ENCODE measurements at regions not wholly inside any gene's neighbourhood (a gene's known extent, or its start where the extent isn't known, plus 50 kb on each side); places are given as distances from the start of the nearest gene placed in this dataset.

- Histone ChIP-seq H2BK12ac (ENCODE audit: insufficient read length, low read depth, low read length) (no peak overlapping the region), H3K4me1 (ENCODE audit: insufficient read depth, low read length) (no peaks in the 10 kb centered on the region), H3K9me3 (ENCODE audit: control insufficient read depth, low read depth, low read length) (no peaks in the 10 kb centered on the region), H3K79me2 (ENCODE audit: insufficient read depth, low read length) (0 out of 2 replicates have a peak, but pooled peaks cover 2% of the 10 kb centered on the region), H3K23me2 (ENCODE audit: insufficient read length, low read depth, low read length, poor library complexity, severe bottlenecking) (no peaks in the 10 kb centered on the region), H3K9ac (ENCODE audit: extremely low read depth, insufficient read length, low read length) (no peak overlapping the region), H3K4ac (ENCODE audit: low read depth, low read length) (no peak overlapping the region), H2AFZ (ENCODE audit: low read length) (no peak overlapping the region), H3K27me3 (ENCODE audit: insufficient read depth, low read length) (no peaks in the 10 kb centered on the region), H2AK5ac (ENCODE audit: insufficient read length, low read length) (no peak overlapping the region), H4K20me1 (ENCODE audit: control insufficient read depth, insufficient read depth, insufficient read length) (no peaks in the 10 kb centered on the region), H3K14ac (ENCODE audit: insufficient read depth, low read length) (no peak overlapping the region), H3T11ph (ENCODE audit: low read length) (no peak overlapping the region), H3K23ac (ENCODE audit: insufficient read length, low read depth, low read length) (no peak overlapping the region), H2BK15ac (ENCODE audit: low read depth, low read length) (no peak overlapping the region), H3K27ac (ENCODE audit: insufficient read length, low read depth, low read length) (no peak overlapping the region), H4K91ac (ENCODE audit: insufficient read length, low read depth, low read length) (no peak overlapping the region), H3K79me1 (ENCODE audit: insufficient read depth, low read depth, low read length, poor library complexity, severe bottlenecking) (no peaks in the 10 kb centered on the region), H4K8ac (replicated peaks; ENCODE audit: insufficient read length, low read depth, low read length) (no peak overlapping the region), H3K18ac (ENCODE audit: insufficient read length, low read depth, low read length) (no peak overlapping the region), H4K5ac (ENCODE audit: insufficient read length, low read depth, low read length) (no peak overlapping the region), H3K56ac (ENCODE audit: insufficient read length, low read depth, low read length) (no peak overlapping the region), H2BK120ac (ENCODE audit: low read depth, low read length, poor library complexity, severe bottlenecking) (no peak overlapping the region), H2BK20ac (ENCODE audit: low read depth, low read length, poor library complexity, severe bottlenecking) (no peak overlapping the region), H3K4me2 (ENCODE audit: insufficient read depth, insufficient read length, low read length) (no peak overlapping the region), H2BK5ac (ENCODE audit: insufficient read length, low read length) (no peak overlapping the region)
- Mint-ChIP-seq H3K36me3 (ENCODE audit: insufficient read depth in 1 of 3, low read depth in 3 of 3) (no peaks in the 10 kb centered on the region), H3K9me3 (no peaks in the 10 kb centered on the region), H3K4me1 (no peaks in the 10 kb centered on the region), H3K4me3 (no peak overlapping the region), H3K27me3 (ENCODE audit: low read depth) (no peaks in the 10 kb centered on the region; the same call in 1 of the 2 replicates), H3K27ac (no peak overlapping the region)
- DNase-seq = no peak
- WGBS (ENCODE audit: extremely low coverage, insufficient read length, low lambda C conversion rate) = no CpG with 5 or more reads among the region's 1 CpG
- no peak for TF ChIP-seq CTCF (conservative IDR thresholded peaks at IDR 0.05)
These were observed 146.3 kb upstream of the VEPH1 start for GRCh38 chr3:157649511-157649910.

All from H9 (cell line).